Hepatocyte (in vitro differentiated cells): ENCODE measurements at regions not wholly inside any gene's neighbourhood (a gene's known extent, or its start where the extent isn't known, plus 50 kb on each side); places are given as distances from the start of the nearest gene placed in this dataset.

Source experiments
- DNase-seq: peaks from one replicate; pipeline ENCODE4 v3.0.0-alpha.2; 2016; ENCODE audit warnings: low spot score
- H2AFZ ChIP-seq: fragments of 200-600 bp; sonication (generic); 2 replicates; pipeline ENCODE4 v1.6.0; 2016; ENCODE audit warnings: antibody characterized with exemption, mild to moderate bottlenecking
- H3K27ac ChIP-seq: fragments of 200-600 bp; sonication (generic); 2 replicates; pipeline ENCODE4 v1.5.1; 2016; ENCODE audit warnings: mild to moderate bottlenecking
- H3K27me3 ChIP-seq: fragments of 200-600 bp; sonication (generic); 2 replicates; pipeline ENCODE4 v1.6.1; 2016
- H3K36me3 ChIP-seq: fragments of 200-600 bp; sonication (generic); replicated peaks from 2 replicates; pipeline ENCODE4 v1.5.1; 2016; ENCODE audit warnings: low read depth; ENCODE audit not compliant: insufficient read depth
- H3K4me1 ChIP-seq: fragments of 200-600 bp; sonication (generic); 2 replicates; pipeline ENCODE4 v1.5.1; 2016; ENCODE audit warnings: mild to moderate bottlenecking, moderate library complexity; ENCODE audit not compliant: insufficient read depth
- H3K4me2 ChIP-seq: fragments of 200-600 bp; sonication (generic); 2 replicates; pipeline ENCODE4 v1.6.0; 2016
- H3K4me3 ChIP-seq: fragments of 200-600 bp; sonication (generic); 2 replicates; pipeline ENCODE4 v1.5.1; 2016; ENCODE audit warnings: mild to moderate bottlenecking
- H3K79me2 ChIP-seq: fragments of 200-600 bp; sonication (generic); 2 replicates; pipeline ENCODE4 v1.6.0; 2017; ENCODE audit warnings: mild to moderate bottlenecking
- H3K9me2 ChIP-seq: fragments of 200-600 bp; sonication (generic); replicated peaks from 2 replicates; pipeline ENCODE4 v1.6.0; 2017; ENCODE audit warnings: mild to moderate bottlenecking; ENCODE audit not compliant: insufficient read depth
- H3K9me3 ChIP-seq: fragments of 200-600 bp; sonication (generic); 2 replicates; pipeline ENCODE4 v1.5.1; 2016; ENCODE audit warnings: low read depth, mild to moderate bottlenecking
- H4K20me1 ChIP-seq: fragments of 200-600 bp; sonication (generic); 2 replicates; pipeline ENCODE4 v1.6.0; 2016; ENCODE audit warnings: mild to moderate bottlenecking; ENCODE audit not compliant: insufficient read depth, poor library complexity, severe bottlenecking
- CTCF ChIP-seq: fragments of 200-600 bp; sonication (generic); IDR thresholded peaks from 2 replicates; pipeline ENCODE4 v1.5.1; 2016; ENCODE audit warnings: antibody characterized with exemption, mild to moderate bottlenecking; ENCODE audit not compliant: poor library complexity
- EZH2 ChIP-seq: fragments of 200-600 bp; sonication (generic); IDR thresholded peaks from 2 replicates; pipeline ENCODE4 v1.6.1; 2016; ENCODE audit warnings: antibody characterized with exemption, mild to moderate bottlenecking, borderline replicate concordance
- EZH2phosphoT487 ChIP-seq: fragments of 200-600 bp; sonication (generic); IDR thresholded peaks from one replicate; pipeline ENCODE4 v1.6.1; 2018; ENCODE audit warnings: antibody characterized with exemption, mild to moderate bottlenecking, low read depth, moderate library complexity; ENCODE audit not compliant: unreplicated experiment, severe bottlenecking
- WGBS: methylation state at CpG from one replicate; pipeline ENCODE4 v1.1.6; 2016; ENCODE audit warnings: low lambda C conversion rate; ENCODE audit errors: missing lambda C conversion rate; 5-methylcytosine and 5-hydroxymethylcytosine counted together

GRCh38 chr1:187714470-187714869 lies 885.7 kb downstream of the PLA2G4A start:
- H3K9me2 ChIP-seq = no peaks in the 10 kb centered on the region
- TF ChIP-seq EZH2 (no peak), CTCF (no peak), EZH2phosphoT487 (no peak)
- WGBS = 95% methylated on average over 6 of the region's 6 CpGs
- no peaks in the 10 kb centered on the region for H4K20me1 ChIP-seq
- H3K27me3 ChIP-seq = no peaks in the 10 kb centered on the region
- no peak overlapping the region for H3K27ac ChIP-seq
- H3K4me1 ChIP-seq = no peaks in the 10 kb centered on the region
- no peaks in the 10 kb centered on the region for H3K9me3 ChIP-seq
- DNase-seq = no peak
- H3K36me3 ChIP-seq = no peaks in the 10 kb centered on the region
- H3K4me3 ChIP-seq = no peak overlapping the region
- H3K4me2 ChIP-seq = no peak overlapping the region
- no peaks in the 10 kb centered on the region for H3K79me2 ChIP-seq
- H2AFZ ChIP-seq = no peak overlapping the region

GRCh38 chr1:187715483-187715882 lies 886.7 kb downstream of the PLA2G4A start:
- Histone ChIP-seq H3K9me2 (no peaks in the 10 kb centered on the region), H3K4me1 (no peaks in the 10 kb centered on the region), H3K27me3 (no peaks in the 10 kb centered on the region), H3K9me3 (no peaks in the 10 kb centered on the region), H2AFZ (no peak overlapping the region), H3K36me3 (no peaks in the 10 kb centered on the region), H3K4me2 (no peak overlapping the region), H3K4me3 (no peak overlapping the region), H3K27ac (no peak overlapping the region), H4K20me1 (no peaks in the 10 kb centered on the region), H3K79me2 (no peaks in the 10 kb centered on the region)
- no peak for TF ChIP-seq EZH2
- no peak for TF ChIP-seq CTCF
- DNase-seq = no peak

GRCh38 chr1:187716160-187716559 lies 887.4 kb downstream of the PLA2G4A start:
- no peak for DNase-seq
- Histone ChIP-seq H3K27ac (no peak overlapping the region), H2AFZ (no peak overlapping the region), H3K36me3 (no peaks in the 10 kb centered on the region), H3K27me3 (no peaks in the 10 kb centered on the region), H3K4me3 (no peak overlapping the region), H3K9me3 (no peaks in the 10 kb centered on the region), H4K20me1 (no peaks in the 10 kb centered on the region), H3K79me2 (no peaks in the 10 kb centered on the region), H3K9me2 (no peaks in the 10 kb centered on the region), H3K4me2 (no peak overlapping the region), H3K4me1 (no peaks in the 10 kb centered on the region)
- WGBS = 89% methylated on average over 1 of the region's 1 CpG
- TF ChIP-seq EZH2 = no peak
- no peak for TF ChIP-seq EZH2phosphoT487
- TF ChIP-seq CTCF = no peak

- TF ChIP-seq EZH2phosphoT487 = no peak
- no peak for TF ChIP-seq CTCF
- TF ChIP-seq EZH2 = no peak
- no peak for DNase-seq
Measured at GRCh38 chr1:187718527-187718926, 889.8 kb downstream of the PLA2G4A start.

More at GRCh38 chr1:187718527-187718926, 889.8 kb downstream of the PLA2G4A start:
- Histone ChIP-seq H3K4me2 (no peak overlapping the region), H3K79me2 (no peaks in the 10 kb centered on the region), H3K36me3 (no peaks in the 10 kb centered on the region), H3K27ac (no peak overlapping the region), H2AFZ (no peak overlapping the region), H4K20me1 (no peaks in the 10 kb centered on the region), H3K9me3 (no peaks in the 10 kb centered on the region), H3K9me2 (no peaks in the 10 kb centered on the region), H3K27me3 (no peaks in the 10 kb centered on the region), H3K4me1 (no peaks in the 10 kb centered on the region), H3K4me3 (no peak overlapping the region)
- 80% methylated on average over 3 of the region's 3 CpGs for WGBS
